HCT116 (cell line): ENCODE measurements at regions not wholly inside any gene's neighbourhood (a gene's known extent, or its start where the extent isn't known, plus 50 kb on each side); places are given as distances from the start of the nearest gene placed in this dataset.

ENCODE experiments used
- ATAC-seq: fragments of 200-7000 bp; cut with Tn5 transposase; 2 replicates; pipeline ENCODE4 v1.9.1; 2020; ENCODE audit warnings: mild to moderate bottlenecking, moderate library complexity
- BruUV-seq: library from RNA; stranded (reverse); fragments of 400-500 nt; replicated peaks from 2 replicates; lab custom pipeline; 2021; lab: Mats Ljungman, UMichigan
- CTCF ChIA-PET: fragments of 300-600 bp; sonication (Branson Sonifier 250); formaldehyde crosslinking; loops from one replicate; lab custom pipeline; 2021; ENCODE audit warnings: antibody characterized with exemption; lab: Charles Lee
- POLR2A ChIA-PET: fragments of 300-600, 350-600 bp; sonication (Branson Sonifier 250); formaldehyde crosslinking; loops from one replicate; lab custom pipeline; 2021; ENCODE audit warnings: antibody characterized with exemption; lab: Charles Lee
- RAD21 ChIA-PET, 2 experiments: fragments of 300-600 bp; sonication (Branson Sonifier 250); formaldehyde crosslinking; loops; one replicate each; lab custom pipeline; 2023; ENCODE audit warnings: low total read pairs in 2 of 2; ENCODE audit not compliant: uncharacterized antibody in 2 of 2, unreplicated experiment in 2 of 2, low non-redundant PET in 1 of 2; lab: Charles Lee
- DNase-seq: peaks from one replicate; pipeline ENCODE4 v3.0.0-alpha.2; 2010; ENCODE audit warnings: low read depth, low spot score
- H2AFZ ChIP-seq: fragments of 200-600 bp; shearing (Covaris generic), sonication (generic); 2 replicates; pipeline ENCODE4 v1.6.1; 2017; ENCODE audit warnings: low read depth, mixed run types, mixed read lengths, antibody characterized with exemption, low read length; ENCODE audit not compliant: poor library complexity, severe bottlenecking
- H3K27ac ChIP-seq: 2 replicates; pipeline ENCODE4 v1.5.1; 2012; ENCODE audit warnings: low read depth, low read length
- H3K27me3 ChIP-seq: fragments of 200-600 bp; sonication (generic); 2 replicates; pipeline ENCODE4 v1.6.1; 2016; ENCODE audit warnings: mixed run types, low read length, mixed read lengths; ENCODE audit not compliant: insufficient read depth
- H3K36me3 ChIP-seq, 2 experiments: fragments of 200-500 bp in 1 of 2; fragments of 200-600 bp in 1 of 2; sonication (Bioruptor generic) in 1 of 2; sonication (generic) in 1 of 2; 2 replicates each; pipeline versions ENCODE4 v1.5.1 to v1.6.1; 2014 to 2016; ENCODE audit warnings: low read length in 2 of 2, inconsistent platforms in 1 of 2, mixed read lengths in 1 of 2, mixed run types in 1 of 2; ENCODE audit not compliant: insufficient read depth in 2 of 2, control insufficient read depth in 1 of 2
- H3K4me1 ChIP-seq, 2 experiments: fragments of 200-600 bp in 1 of 2; sonication (generic) in 1 of 2; 2 replicates each; pipeline versions ENCODE4 v1.5.1 to v1.6.1; 2012 to 2017; ENCODE audit warnings: low read length in 2 of 2, inconsistent platforms in 1 of 2, mild to moderate bottlenecking in 1 of 2, mixed read lengths in 1 of 2, mixed run types in 1 of 2, moderate library complexity in 1 of 2; ENCODE audit not compliant: insufficient read depth in 2 of 2, control insufficient read depth in 1 of 2
- H3K4me2 ChIP-seq: fragments of 200-600 bp; sonication (generic); 2 replicates; pipeline ENCODE4 v1.6.1; 2017; ENCODE audit warnings: mixed run types, low read length, mixed read lengths
- H3K4me3 ChIP-seq, 2 experiments: fragments of 200-600 bp in 1 of 2; sonication (generic) in 1 of 2; replicated peaks in 1 of 2; 2 replicates each; pipeline ENCODE4 v1.5.1; 2011 to 2016; ENCODE audit warnings: low read length in 2 of 2, control low read depth in 1 of 2, low read depth in 1 of 2, mild to moderate bottlenecking in 1 of 2, mixed read lengths in 1 of 2, mixed run types in 1 of 2
- H3K79me2 ChIP-seq: fragments of 200-600 bp; sonication (generic); 2 replicates; pipeline ENCODE4 v1.6.1; 2017; ENCODE audit warnings: mild to moderate bottlenecking, mixed run types, low read length, moderate library complexity, mixed read lengths; ENCODE audit not compliant: insufficient read depth
- H3K9ac ChIP-seq: fragments of 200-600 bp; sonication (generic); 2 replicates; pipeline ENCODE4 v1.6.1; 2016; ENCODE audit warnings: low read length, mixed read lengths
- H3K9me2 ChIP-seq: fragments of 200-600 bp; sonication (generic), shearing (Covaris generic); 2 replicates; pipeline ENCODE4 v1.6.1; 2017; ENCODE audit warnings: mixed run types, mild to moderate bottlenecking, moderate library complexity; ENCODE audit not compliant: insufficient read depth
- H3K9me3 ChIP-seq, 2 experiments: fragments of 200-500 bp in 1 of 2; fragments of 200-600 bp in 1 of 2; sonication (Bioruptor generic) in 1 of 2; sonication (generic) in 1 of 2; 2 replicates each; pipeline ENCODE4 v1.6.1; 2014 to 2017; ENCODE audit warnings: low read length in 2 of 2, mixed read lengths in 2 of 2, inconsistent platforms in 1 of 2, low read depth in 1 of 2, mild to moderate bottlenecking in 1 of 2, mixed run types in 1 of 2, moderate library complexity in 1 of 2; ENCODE audit not compliant: control insufficient read depth in 1 of 2, insufficient read depth in 1 of 2
- H4K20me1 ChIP-seq: fragments of 200-600 bp; sonication (generic), shearing (Covaris generic); 2 replicates; pipeline ENCODE4 v1.6.1; 2017; ENCODE audit warnings: mixed run types, mild to moderate bottlenecking, moderate library complexity; ENCODE audit not compliant: insufficient read depth
- ATF3 ChIP-seq: IDR thresholded peaks from 2 replicates; pipeline ENCODE4 v1.6.1; 2012
- CTCF ChIP-seq, 3 experiments: fragments of 200-600 bp in 1 of 3; sonication (generic) in 1 of 3; IDR thresholded peaks in 2 of 3; conservative IDR thresholded peaks in 1 of 3; 2 replicates each; pipeline ENCODE4 v1.5.1; 2012 to 2017; ENCODE audit warnings: low read depth in 2 of 3, low read length in 2 of 3, antibody characterized with exemption in 1 of 3, borderline replicate concordance in 1 of 3, control low read depth in 1 of 3, mild to moderate bottlenecking in 1 of 3, mixed read lengths in 1 of 3, mixed run types in 1 of 3, moderate library complexity in 1 of 3; ENCODE audit not compliant: insufficient read depth in 1 of 3
- RAD21 ChIP-seq: IDR thresholded peaks from 2 replicates; pipeline ENCODE4 v1.6.1; 2012; ENCODE audit warnings: low read depth, mild to moderate bottlenecking
- intact Hi-C: fragments of 100-400 bp; cut with micrococcal nuclease; formaldehyde crosslinking; loops from 2 replicates; pipeline ENCODE4 v1.10.0; 2022

GRCh38 chr9:33628865-33629410 is 104.9 kb downstream of the ANKRD18B start:
- H3K4me3 ChIP-seq = no peak overlapping the region

More at GRCh38 chr9:33628865-33629410, 104.9 kb downstream of the ANKRD18B start:
- H3K4me2 ChIP-seq = no peak overlapping the region
- RAD21 ChIA-PET = interaction anchor here in 1 of 2 experiments (0.9 kb wide), 1 partner anchor 93 kb away, joined by 3 read pairs; no protein-coding TSS in a partner anchor
- H4K20me1 ChIP-seq = no peaks in the 10 kb centered on the region
- H2AFZ ChIP-seq = no peak overlapping the region
- CTCF ChIA-PET = interaction anchor here (0.6 kb wide), 1 partner anchor 984 kb away, joined by 3 read pairs; no protein-coding TSS in a partner anchor
- no peak for ATAC-seq
- H3K9ac ChIP-seq = no peak overlapping the region
- H3K9me3 ChIP-seq = no peaks in the 10 kb centered on the region
- peaks cover 0 to 3% of the 10 kb centered on the region in 2 experiments; a peak in 1 of 4 replicates for H3K4me1 ChIP-seq
- BruUV-seq = no TSS peak
- H3K9me2 ChIP-seq = no peaks in the 10 kb centered on the region
- DNase-seq = no peak
- H3K27me3 ChIP-seq = peaks cover 3% of the 10 kb centered on the region; the same call in 1 of the 2 replicates
- H3K27ac ChIP-seq = no peak overlapping the region
- no peaks in the 10 kb centered on the region for H3K36me3 ChIP-seq
- POLR2A ChIA-PET = no interaction called here
- H3K79me2 ChIP-seq = no peaks in the 10 kb centered on the region
- TF ChIP-seq CTCF (IDR thresholded peaks at IDR 0.05 in 2 of 3, conservative IDR thresholded peaks at IDR 0.05 in 1 of 3; ENCODE audit: borderline replicate concordance in 1 of 3, insufficient read depth in 1 of 3, low read depth in 2 of 3, low read length in 2 of 3) (no peak), ATF3 (no peak), RAD21 (no peak)
- intact Hi-C loops = loop anchor here (2.0 to 10.0 kb wide), 2 partner anchors 14 to 226 kb away; no protein-coding TSS in a partner anchor
